AG10803 (cell line): ENCODE measurements at regions not wholly inside any gene's neighbourhood (a gene's known extent, or its start where the extent isn't known, plus 50 kb on each side); places are given as distances from the start of the nearest gene placed in this dataset.

Source experiments
- DNase-seq: peaks from one replicate; pipeline ENCODE4 v3.0.0; 2010; ENCODE audit warnings: low read depth
- H3K4me3 ChIP-seq: 2 replicates; pipeline ENCODE4 v1.5.1; 2011; ENCODE audit warnings: mild to moderate bottlenecking, low read length, control low read depth
- TF ChIP-seq, protein P1 (sequence below): conservative IDR thresholded peaks from 2 replicates; pipeline ENCODE4 v1.5.1; 2011; ENCODE audit warnings: mild to moderate bottlenecking, low read length, control low read depth, inconsistent platforms

DNA sequence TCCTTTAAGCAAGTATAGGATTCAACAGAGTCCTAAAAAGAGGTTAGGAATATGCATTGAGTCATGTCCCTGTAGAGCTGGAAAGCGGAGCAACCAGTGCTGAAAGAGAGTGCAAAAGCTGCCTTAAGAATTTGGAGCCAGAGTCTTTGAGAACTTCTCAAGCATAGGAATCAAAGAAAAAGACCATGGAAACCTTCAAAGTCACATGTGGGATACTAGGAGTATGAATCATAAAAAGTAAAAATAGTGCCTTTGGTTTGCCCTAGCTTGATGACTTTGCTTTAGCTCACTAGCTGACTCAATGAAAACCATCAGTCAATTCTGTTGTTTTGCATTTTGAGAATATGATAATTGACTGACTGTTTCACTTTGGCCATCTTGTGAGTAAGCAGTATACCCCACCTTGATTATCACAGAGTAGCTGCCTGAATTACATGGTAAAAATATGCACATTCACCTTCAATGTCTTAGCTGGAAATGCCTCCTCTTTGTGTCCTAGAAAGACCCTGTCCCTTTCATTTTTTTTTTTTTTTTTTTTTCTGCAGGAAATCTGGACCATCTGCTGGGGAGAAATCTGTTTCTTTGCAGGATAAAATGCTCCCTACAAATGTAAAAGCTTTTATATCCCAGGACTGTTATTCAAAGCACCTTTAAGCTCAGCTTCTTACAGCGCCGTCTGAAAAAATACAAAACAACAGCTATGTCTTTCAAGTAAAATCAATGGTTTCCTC is 248.6 kb upstream of the KRR1 start:
- DNase-seq: peak; percentile 61
- TF ChIP-seq, protein P1, sequence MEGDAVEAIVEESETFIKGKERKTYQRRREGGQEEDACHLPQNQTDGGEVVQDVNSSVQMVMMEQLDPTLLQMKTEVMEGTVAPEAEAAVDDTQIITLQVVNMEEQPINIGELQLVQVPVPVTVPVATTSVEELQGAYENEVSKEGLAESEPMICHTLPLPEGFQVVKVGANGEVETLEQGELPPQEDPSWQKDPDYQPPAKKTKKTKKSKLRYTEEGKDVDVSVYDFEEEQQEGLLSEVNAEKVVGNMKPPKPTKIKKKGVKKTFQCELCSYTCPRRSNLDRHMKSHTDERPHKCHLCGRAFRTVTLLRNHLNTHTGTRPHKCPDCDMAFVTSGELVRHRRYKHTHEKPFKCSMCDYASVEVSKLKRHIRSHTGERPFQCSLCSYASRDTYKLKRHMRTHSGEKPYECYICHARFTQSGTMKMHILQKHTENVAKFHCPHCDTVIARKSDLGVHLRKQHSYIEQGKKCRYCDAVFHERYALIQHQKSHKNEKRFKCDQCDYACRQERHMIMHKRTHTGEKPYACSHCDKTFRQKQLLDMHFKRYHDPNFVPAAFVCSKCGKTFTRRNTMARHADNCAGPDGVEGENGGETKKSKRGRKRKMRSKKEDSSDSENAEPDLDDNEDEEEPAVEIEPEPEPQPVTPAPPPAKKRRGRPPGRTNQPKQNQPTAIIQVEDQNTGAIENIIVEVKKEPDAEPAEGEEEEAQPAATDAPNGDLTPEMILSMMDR: no peak
- H3K4me3 ChIP-seq: no peak overlapping the region

DNA sequence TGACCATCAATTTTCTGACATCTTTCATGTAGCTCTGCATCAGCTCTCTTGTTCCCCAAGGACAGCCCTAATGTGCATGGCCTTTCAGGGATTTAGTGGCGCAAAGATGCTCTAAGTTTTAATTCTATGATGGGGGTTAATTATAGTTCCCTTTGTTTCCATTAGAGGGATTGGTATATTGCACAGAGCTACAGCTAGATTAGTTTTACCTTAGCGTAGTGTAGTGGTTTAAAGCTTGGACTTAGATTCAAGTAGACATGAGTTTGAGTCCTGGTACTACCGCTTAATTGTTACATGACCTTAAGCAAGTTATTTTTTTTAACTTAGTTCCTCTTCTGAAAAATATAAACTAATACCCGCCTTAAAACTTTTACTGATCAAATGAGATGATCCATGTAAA is 247.8 kb upstream of the KRR1 start:
- no peak overlapping the region for H3K4me3 ChIP-seq
- TF ChIP-seq, protein P1: no peak
- DNase-seq: no peak

DNA sequence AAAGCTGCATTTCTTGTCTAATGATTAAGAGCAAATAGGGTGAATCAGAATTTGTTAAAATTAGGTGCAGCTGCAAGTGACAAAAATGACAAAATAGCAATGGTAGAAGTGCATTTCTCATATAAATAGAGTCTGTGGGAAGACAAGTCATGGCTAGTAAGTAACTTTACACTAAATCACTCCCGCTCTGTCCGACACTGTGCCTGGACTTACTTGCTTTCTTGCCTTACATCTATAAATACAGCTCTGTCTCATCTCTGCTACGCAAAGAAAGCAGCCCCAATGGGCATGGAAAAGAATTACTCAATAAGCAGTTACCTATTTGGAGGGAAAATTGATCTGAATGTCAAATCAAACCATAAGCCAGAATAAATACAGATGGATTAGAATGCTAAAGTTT is 245.4 kb upstream of the KRR1 start:
- H3K4me3 ChIP-seq: no peak overlapping the region
- DNase-seq: no peak
- TF ChIP-seq, protein P1: no peak

DNA sequence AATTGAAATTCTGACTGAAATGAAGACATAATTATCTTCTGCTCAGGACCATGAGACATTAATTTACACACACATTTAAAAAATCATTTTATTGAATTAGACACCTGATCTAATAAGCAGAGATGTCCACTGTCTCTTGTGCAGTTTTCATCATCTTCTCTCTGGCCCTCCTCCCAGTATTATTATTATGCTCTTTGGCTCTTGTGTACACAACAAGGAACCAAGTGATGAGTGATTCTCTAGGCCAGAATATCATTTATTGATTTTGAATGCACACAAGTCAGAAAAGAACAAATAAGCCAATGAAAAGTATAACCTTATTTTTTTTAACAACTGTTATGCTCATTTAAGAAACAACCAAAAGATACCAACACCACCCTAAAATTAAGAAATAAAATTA is 244.7 kb upstream of the KRR1 start:
- DNase-seq: no peak
- H3K4me3 ChIP-seq: no peak overlapping the region
- TF ChIP-seq, protein P1: no peak

DNA sequence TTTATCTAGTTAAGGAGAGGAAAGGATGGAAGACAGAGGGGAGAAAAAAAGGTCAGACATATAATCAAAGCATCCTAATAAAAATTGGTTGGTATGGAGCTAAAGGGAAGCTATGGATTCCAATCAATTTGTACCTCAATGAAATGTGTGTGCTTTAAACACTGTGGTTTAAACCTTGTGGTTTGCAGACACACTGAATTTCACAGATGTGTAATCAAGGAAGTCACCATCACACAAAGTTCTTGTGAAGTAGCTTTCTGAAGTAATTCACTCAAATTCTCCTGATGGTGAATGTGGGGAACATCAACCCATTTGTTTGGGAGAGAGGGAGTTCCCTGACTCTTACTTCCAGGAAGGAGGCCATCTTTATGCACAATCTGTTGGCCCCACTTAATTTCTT is 243.3 kb upstream of the KRR1 start:
- H3K4me3 ChIP-seq: no peak overlapping the region
- DNase-seq: peak; percentile 27
- TF ChIP-seq, protein P1: no peak

DNA sequence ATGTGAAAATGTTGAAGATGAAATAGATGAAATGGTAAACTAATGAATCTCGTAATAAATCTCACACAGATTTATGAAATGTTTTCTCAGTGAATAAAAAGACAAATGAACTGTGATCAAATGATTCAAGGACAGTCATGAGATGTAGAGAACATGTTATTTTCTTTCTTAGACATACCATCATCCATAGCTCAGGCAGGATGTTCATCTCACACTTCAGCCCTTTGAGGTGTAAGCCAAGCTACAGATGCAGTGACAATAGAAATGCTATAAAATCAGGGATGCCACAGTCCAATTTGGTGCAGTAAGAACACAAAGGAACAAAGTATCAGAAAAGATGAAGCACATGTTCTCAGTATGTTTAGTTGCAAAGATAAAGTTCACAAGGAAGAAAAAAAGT is 242.7 kb upstream of the KRR1 start:
- H3K4me3 ChIP-seq: no peak overlapping the region
- TF ChIP-seq, protein P1: no peak
- DNase-seq: no peak

DNA sequence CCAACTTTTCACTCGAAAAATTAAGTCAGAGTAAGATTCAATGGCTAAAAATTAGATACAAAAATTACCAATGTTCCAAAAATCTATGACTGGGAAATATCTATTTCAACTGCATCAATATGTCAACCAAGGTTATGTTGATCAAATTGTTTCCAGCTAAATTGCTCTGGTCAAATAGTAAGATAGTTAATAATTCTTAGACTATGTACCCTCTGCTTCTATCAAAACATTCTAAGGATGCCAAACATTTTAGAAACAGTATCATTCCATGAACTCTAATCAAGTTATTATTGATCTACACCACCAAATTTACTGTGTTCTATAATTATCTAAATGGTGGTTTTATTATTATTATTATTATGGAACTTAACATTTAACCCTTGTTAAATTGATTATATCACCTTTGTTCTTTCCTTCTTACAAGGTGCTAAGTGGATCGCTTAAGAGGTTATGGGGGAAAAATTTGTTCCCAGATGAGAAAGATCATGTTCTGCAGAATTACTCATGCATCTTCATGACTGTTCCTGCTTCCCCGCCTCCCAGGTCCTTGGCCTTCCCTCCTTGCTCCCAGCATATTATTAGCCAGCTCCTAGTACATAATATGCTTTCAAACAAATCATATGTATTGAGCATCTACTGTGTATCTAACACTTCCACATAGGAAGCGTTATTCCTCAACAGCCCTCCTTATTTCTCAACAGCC is 240.5 kb upstream of the KRR1 start:
- TF ChIP-seq, protein P1: no peak
- no peak overlapping the region for H3K4me3 ChIP-seq
- no peak for DNase-seq
